Ectodermal cell (in vitro differentiated cells): ENCODE measurements at regions not wholly inside any gene's neighbourhood (a gene's known extent, or its start where the extent isn't known, plus 50 kb on each side); places are given as distances from the start of the nearest gene placed in this dataset.

Experiments
- H3K27ac ChIP-seq: 2 replicates; pipeline ENCODE4 v1.7.0; 2013; ENCODE audit warnings: mild to moderate bottlenecking, low read depth, low read length; ENCODE audit not compliant: insufficient read depth, poor library complexity, severe bottlenecking
- H3K27me3 ChIP-seq: 2 replicates; pipeline ENCODE4 v1.7.0; 2013; ENCODE audit warnings: mild to moderate bottlenecking, low read length; ENCODE audit not compliant: insufficient read depth, control insufficient read depth, poor library complexity, severe bottlenecking
- H3K36me3 ChIP-seq: one replicate; pipeline ENCODE4 v1.7.0; 2013; ENCODE audit warnings: low read length; ENCODE audit not compliant: control insufficient read depth, insufficient read depth
- H3K4me1 ChIP-seq: one replicate; pipeline ENCODE4 v1.7.0; 2013; ENCODE audit warnings: low read length; ENCODE audit not compliant: control insufficient read depth, insufficient read depth
- H3K4me3 ChIP-seq: 2 replicates; pipeline ENCODE4 v1.7.0; 2013; ENCODE audit warnings: low read depth, low read length, control low read depth; ENCODE audit not compliant: insufficient read depth
- H3K9me3 ChIP-seq: 2 replicates; pipeline ENCODE4 v1.7.0; 2013; ENCODE audit warnings: mild to moderate bottlenecking, low read length, moderate library complexity; ENCODE audit not compliant: control insufficient read depth
- WGBS, 2 experiments: methylation state at CpG; one replicate each; pipeline ENCODE4 v1.1.7; 2013; ENCODE audit warnings: missing lambda C conversion rate in 2 of 2; 5-methylcytosine and 5-hydroxymethylcytosine counted together

DNA sequence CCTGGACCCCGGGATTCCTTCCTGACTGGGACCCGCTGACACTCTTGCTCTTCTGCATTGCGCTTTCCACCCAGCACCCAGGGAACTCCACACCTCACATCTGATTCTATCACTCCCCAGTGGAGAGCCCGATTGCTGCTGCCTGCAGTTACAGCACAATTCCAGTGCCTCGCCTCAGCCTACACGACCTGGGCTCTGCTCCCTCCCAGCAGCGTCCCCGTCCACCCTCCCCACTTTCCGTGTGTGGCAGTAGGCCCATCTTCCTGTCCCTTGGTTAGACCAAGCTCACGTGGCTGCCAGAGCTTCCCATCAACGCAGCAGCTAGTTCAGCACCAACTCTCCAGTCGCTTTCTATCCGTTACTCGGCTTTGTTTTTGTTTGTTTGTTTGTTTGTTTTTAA lies 66.6 kb upstream of the SORBS2 start:
- H3K9me3 ChIP-seq, result no peaks in the 10 kb centered on the region
- no peak overlapping the region for H3K27ac ChIP-seq
- no peaks in the 10 kb centered on the region for H3K27me3 ChIP-seq
- WGBS, 2 experiments, result 91 to 93% methylated on average over 14 of the region's 14 CpGs
- no peaks in the 10 kb centered on the region for H3K4me1 ChIP-seq
- H3K36me3 ChIP-seq, result no peaks in the 10 kb centered on the region
- H3K4me3 ChIP-seq, result no peak overlapping the region

DNA sequence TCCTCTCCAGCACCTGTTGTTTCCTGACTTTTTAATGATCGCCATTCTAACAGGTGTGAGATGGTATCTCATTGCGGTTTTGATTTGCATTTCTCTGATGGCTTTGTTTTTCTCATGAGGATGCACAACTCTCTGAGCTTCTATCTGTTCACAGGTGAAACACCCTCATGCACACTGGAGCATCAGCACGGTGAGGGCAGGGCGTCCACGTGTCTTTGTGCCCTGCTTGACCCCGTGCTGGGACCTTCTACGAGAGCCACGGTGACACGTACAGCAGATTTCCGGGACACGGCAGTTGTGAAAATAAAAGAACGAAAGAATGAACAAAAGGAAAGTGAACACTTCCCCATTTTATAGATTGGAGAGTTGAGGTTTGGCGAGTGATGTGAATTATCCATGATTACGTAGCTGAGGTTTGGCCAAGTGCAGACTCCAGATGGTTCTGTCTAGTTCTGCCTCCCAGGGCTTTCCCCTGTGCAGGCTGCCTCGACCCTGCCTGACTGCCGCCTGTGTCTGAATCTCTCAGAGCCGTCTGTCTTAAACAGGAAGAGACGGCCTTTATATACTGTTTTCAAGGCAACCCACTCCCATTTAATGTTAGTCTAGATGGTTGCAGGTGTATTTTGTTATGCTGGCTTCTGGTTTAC lies 67.8 kb upstream of the SORBS2 start:
- WGBS, 2 experiments, result 92 to 94% methylated on average over 18 of the region's 18 CpGs
- no peak overlapping the region for H3K4me3 ChIP-seq
- H3K4me1 ChIP-seq, result no peaks in the 10 kb centered on the region

DNA sequence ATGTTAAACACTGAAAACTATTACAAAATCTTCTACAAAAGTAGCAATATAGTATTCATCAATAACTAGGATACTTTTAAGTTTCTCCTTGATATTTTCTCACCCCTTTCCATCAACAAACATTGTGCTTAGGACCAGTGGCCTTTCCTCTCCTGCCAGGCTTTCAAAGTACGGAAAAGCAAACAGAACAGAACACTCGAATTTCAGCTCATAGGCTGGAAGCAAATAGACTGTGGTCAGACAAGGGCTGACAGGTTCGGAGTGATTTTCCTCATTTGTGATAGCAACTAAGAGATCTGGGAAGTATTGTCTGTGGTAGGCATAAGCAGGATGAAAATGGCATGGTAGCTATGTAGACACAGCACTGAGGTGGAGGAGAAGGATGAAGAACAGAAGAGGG lies 68.6 kb upstream of the SORBS2 start:
- H3K4me3 ChIP-seq, result no peak overlapping the region
- H3K27ac ChIP-seq, result no peak overlapping the region
- no peaks in the 10 kb centered on the region for H3K27me3 ChIP-seq
- H3K9me3 ChIP-seq, result no peaks in the 10 kb centered on the region
- H3K4me1 ChIP-seq, result no peaks in the 10 kb centered on the region
- H3K36me3 ChIP-seq, result no peaks in the 10 kb centered on the region
- WGBS, 2 experiments, result 69 to 72% methylated on average over 3 of the region's 3 CpGs

More for the DNA sequence above, 67.8 kb upstream of the SORBS2 start:
- Histone ChIP-seq H3K36me3 (no peaks in the 10 kb centered on the region), H3K9me3 (no peaks in the 10 kb centered on the region), H3K27me3 (no peaks in the 10 kb centered on the region), H3K27ac (no peak overlapping the region)

DNA sequence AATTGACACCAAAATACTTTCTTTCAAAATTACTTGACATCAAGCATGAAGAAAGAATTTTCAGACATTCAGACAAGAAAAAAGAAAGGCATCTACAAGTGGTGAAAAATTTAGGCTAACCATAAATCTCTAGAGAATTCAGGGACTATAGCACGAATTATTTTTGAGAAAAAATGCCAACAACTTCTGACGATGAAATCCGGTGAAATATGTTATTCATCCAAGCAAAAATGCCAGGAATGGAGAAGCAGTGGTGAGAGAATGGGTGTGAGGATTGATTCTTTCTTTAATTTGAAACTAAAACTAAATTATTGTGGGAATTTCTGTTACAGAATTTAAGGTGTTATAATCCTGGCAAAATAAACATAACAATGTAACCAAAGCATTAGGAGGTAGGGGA lies 69.4 kb upstream of the SORBS2 start:
- Histone ChIP-seq H3K4me1 (no peaks in the 10 kb centered on the region), H3K27me3 (no peaks in the 10 kb centered on the region), H3K36me3 (no peaks in the 10 kb centered on the region), H3K27ac (no peak overlapping the region), H3K9me3 (no peaks in the 10 kb centered on the region), H3K4me3 (no peak overlapping the region)
- 92 to 94% methylated on average over 3 of the region's 3 CpGs for WGBS, 2 experiments

DNA sequence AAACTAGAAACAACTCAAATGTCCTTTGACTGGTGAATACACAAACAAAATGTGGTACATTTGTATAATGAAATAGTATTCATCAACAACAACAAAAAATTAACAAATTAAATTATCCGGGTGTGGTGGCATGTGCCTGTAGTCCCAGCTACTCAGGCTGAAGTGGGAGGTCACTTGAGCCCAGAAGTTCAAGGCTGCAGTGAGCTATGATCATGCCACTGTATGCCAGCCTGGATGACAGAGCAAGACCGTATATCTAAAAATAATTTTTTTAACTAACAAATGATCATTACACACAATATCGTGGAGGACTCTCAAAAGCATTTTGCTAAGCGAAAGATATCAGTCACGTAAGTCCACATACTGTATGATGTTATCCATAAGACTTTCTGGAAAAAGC lies 71.6 kb upstream of the SORBS2 start:
- H3K27ac ChIP-seq, result no peak overlapping the region
- H3K9me3 ChIP-seq, result no peaks in the 10 kb centered on the region
- H3K4me1 ChIP-seq, result no peaks in the 10 kb centered on the region
- no peak overlapping the region for H3K4me3 ChIP-seq
- H3K27me3 ChIP-seq, result no peaks in the 10 kb centered on the region
- no peaks in the 10 kb centered on the region for H3K36me3 ChIP-seq
- 94 to 96% methylated on average over 5 of the region's 5 CpGs for WGBS, 2 experiments

DNA sequence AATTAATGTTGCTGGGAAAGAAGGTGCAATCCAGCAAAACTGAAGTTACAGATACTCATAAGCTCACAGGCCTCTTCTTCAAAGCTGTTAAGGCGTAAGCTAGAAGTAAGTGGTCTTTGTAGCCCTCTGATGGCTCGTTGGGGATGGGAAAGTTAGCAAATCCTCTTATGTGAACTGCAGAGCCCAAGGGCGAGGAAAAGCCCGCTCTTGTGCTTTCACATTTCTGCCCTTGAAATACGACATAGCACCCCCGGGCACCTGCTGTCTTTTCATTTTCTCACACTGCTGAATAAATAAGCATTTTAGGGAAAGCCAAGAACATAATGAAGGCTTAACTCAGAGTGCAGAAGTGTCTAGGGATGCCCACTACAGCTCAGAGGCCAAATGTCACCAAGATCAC lies 73.1 kb upstream of the SORBS2 start:
- 79 to 82% methylated on average over 6 of the region's 6 CpGs for WGBS, 2 experiments
- Histone ChIP-seq H3K9me3 (no peaks in the 10 kb centered on the region), H3K36me3 (no peaks in the 10 kb centered on the region), H3K27ac (no peak overlapping the region), H3K27me3 (no peaks in the 10 kb centered on the region), H3K4me3 (no peak overlapping the region), H3K4me1 (no peaks in the 10 kb centered on the region)

DNA sequence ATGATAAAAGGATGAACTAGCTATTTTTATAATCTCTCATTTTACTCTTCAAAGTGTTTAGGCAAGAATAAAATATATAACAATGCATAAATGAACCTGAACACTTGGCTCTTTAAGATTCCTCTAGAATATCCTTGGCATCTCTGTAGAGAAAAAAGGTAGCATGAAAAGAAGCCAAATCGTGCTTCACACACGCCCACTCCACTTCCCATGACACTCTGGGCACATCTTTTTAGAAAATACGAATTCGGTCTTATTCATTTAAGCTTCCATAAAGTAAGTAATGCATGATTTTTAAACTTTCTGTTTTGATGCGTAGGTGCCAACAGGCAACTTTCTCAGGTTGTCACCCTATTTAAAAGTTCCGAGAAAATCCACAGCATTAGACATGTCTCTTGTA lies 73.6 kb upstream of the SORBS2 start:
- WGBS, 2 experiments, result 91 to 94% methylated on average over 4 to 6 of the region's 6 CpGs
- H3K27ac ChIP-seq, result no peak overlapping the region
- H3K4me1 ChIP-seq, result no peaks in the 10 kb centered on the region
- H3K4me3 ChIP-seq, result no peak overlapping the region
- no peaks in the 10 kb centered on the region for H3K9me3 ChIP-seq
- H3K27me3 ChIP-seq, result no peaks in the 10 kb centered on the region
- H3K36me3 ChIP-seq, result no peaks in the 10 kb centered on the region

DNA sequence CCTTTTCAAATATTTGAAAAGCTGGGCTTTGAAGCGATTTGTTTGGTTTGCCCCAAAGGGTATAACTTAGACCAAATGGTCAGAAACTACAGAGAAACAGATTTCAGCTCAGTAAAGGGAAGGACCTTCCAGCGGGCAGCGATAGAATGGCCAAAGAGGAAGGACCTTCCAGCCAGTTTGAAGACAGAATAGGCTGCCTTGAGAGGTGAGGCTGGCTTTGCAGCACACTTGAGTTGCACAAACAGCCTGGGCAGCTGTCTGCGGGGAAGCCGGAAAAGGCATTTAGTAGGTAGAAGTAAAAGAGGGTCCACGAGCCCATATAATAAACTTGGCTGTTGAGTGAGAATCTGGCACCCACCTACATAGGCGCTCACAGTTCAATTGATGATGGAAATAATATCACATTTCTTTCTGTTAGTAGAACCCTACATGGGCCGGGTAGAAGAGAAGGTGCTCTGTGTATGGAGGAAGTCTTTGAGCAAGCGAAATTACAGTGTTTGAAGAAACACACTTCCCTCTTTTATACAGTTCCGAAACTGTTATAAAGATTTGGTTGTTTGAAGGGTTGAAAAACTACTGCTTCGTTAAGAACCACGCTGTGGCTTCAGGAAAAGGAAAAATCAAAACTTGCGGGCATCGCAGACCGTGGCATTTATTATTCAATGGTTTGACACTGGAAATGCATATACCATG lies 75.0 kb upstream of the SORBS2 start:
- no peaks in the 10 kb centered on the region for H3K9me3 ChIP-seq
- H3K4me1 ChIP-seq, result no peaks in the 10 kb centered on the region
- H3K4me3 ChIP-seq, result no peak overlapping the region
- H3K27ac ChIP-seq, result no peak overlapping the region
- 80 to 88% methylated on average over 12 to 15 of the region's 15 CpGs for WGBS, 2 experiments
- no peaks in the 10 kb centered on the region for H3K36me3 ChIP-seq
- H3K27me3 ChIP-seq, result no peaks in the 10 kb centered on the region

DNA sequence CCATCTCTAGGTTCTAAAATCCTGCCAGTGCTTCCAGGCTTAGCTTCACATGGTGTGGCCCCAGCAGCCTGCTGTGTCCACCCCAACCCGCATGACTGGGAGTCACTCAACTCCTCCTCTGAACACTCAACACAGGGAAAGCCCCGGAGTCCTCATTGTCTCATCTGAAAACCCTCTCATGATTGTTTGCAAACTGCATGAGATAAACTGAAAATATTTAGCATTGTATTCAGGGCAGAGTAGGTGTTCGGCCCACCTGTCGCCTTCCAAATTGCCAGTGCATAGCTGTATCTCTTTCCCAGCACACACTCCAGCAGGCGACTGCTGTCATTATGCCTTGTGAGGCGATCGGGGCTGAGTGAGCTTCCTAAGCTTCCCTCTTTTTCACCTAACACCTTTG lies 76.7 kb upstream of the SORBS2 start:
- Histone ChIP-seq H3K4me1 (no peaks in the 10 kb centered on the region), H3K4me3 (no peak overlapping the region), H3K36me3 (no peaks in the 10 kb centered on the region), H3K27me3 (no peaks in the 10 kb centered on the region), H3K27ac (no peak overlapping the region), H3K9me3 (no peaks in the 10 kb centered on the region)
- WGBS, 2 experiments, result 94% methylated on average over 6 to 7 of the region's 7 CpGs

DNA sequence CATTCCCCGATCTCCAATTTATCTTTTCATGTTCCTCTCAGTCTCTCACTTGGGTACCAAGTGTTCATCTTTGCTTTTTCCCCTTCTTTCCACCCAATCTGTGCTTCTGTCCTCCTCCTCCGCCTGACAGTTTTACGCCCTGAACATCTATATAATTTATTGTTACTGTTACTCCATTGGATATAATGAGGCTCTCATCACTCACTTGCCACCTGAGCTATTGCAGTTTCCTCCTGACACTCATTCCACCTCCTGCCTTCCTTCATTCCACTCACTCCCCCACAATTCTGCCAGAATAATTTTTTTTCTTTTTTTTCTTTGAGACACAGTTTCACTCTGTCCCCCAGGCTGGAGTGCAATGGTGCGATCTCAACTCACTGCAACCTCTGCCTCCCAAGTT lies 77.6 kb upstream of the SORBS2 start:
- 89 to 95% methylated on average over 4 of the region's 4 CpGs for WGBS, 2 experiments
- no peak overlapping the region for H3K27ac ChIP-seq
- H3K27me3 ChIP-seq, result no peaks in the 10 kb centered on the region
- no peaks in the 10 kb centered on the region for H3K36me3 ChIP-seq
- no peak overlapping the region for H3K4me3 ChIP-seq
- no peaks in the 10 kb centered on the region for H3K9me3 ChIP-seq
- no peaks in the 10 kb centered on the region for H3K4me1 ChIP-seq
